ENCODE measurements at regions not wholly inside any gene's neighbourhood (a gene's known extent, or its start where the extent isn't known, plus 50 kb on each side); places are given as distances from the start of the nearest gene placed in this dataset.

DNA sequence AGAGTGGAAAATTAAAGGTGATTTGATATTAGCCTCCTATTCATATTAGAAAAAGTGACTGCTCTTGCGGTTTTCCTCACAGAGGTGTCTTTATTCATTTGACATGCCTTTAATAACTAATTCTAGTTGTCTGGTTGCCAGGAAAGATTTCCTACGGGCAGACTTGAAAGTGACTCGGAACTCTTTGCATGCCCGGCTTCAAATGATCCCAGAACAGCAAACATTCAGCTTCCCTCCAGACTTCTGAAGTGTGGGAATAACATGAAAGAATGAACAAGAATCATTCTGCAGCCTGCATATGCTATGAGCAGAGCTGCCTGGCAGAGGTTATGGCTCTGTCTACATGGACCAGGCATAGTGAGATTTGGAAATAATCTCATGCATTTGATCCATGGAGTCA is 89.6 kb upstream of the PKDCC start:
- peak; percentile 44 for DNase-seq
- H3K9me3 ChIP-seq (replicated peaks; ENCODE audit: control insufficient read depth, low read depth, low read length) = no peaks in the 10 kb centered on the region
- no peaks in the 10 kb centered on the region for H3K27me3 ChIP-seq (ENCODE audit: control insufficient read depth, insufficient read depth, low read length)
- no peaks in the 10 kb centered on the region for H3K36me3 ChIP-seq (ENCODE audit: control insufficient read depth, insufficient read depth, low read length)
- no peak overlapping the region for H3K27ac ChIP-seq (ENCODE audit: low read length)
- H3K4me3 ChIP-seq (ENCODE audit: low read length) = no peak overlapping the region
- no CpG with 5 or more reads among the region's 4 CpGs for WGBS (ENCODE audit: insufficient coverage)
- H3K4me1 ChIP-seq (ENCODE audit: control insufficient read depth, insufficient read depth, low read length) = peaks cover 9% of the 10 kb centered on the region

DNA sequence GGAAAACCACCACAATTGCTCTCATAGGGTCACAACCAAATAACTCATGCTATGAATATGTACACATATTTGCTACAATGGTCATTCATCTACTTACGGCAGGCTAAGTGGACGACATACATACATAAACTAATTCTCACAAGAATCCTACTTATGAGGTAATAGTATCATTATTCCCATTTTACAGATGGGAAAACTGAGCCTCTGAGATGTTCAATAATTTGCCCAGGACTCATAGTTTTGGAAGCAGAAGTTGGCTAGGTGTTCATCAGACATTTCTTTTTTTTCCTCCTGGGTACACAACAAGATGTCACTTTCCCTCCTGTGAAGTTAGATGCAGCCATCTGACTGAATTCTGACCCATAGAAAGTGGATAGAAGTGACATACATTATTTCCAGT is 89.0 kb upstream of the PKDCC start:
- peaks cover 14% of the 10 kb centered on the region for H3K4me1 ChIP-seq (ENCODE audit: control insufficient read depth, insufficient read depth, low read length)
- H3K27ac ChIP-seq (ENCODE audit: low read length) = no peak overlapping the region
- H3K9me3 ChIP-seq (replicated peaks; ENCODE audit: control insufficient read depth, low read depth, low read length) = no peaks in the 10 kb centered on the region
- no peak overlapping the region for H3K4me3 ChIP-seq (ENCODE audit: low read length)
- no peaks in the 10 kb centered on the region for H3K36me3 ChIP-seq (ENCODE audit: control insufficient read depth, insufficient read depth, low read length)
- no CpG with 5 or more reads among the region's 2 CpGs for WGBS (ENCODE audit: insufficient coverage)
- no peak for DNase-seq
- H3K27me3 ChIP-seq (ENCODE audit: control insufficient read depth, insufficient read depth, low read length) = no peaks in the 10 kb centered on the region

DNA sequence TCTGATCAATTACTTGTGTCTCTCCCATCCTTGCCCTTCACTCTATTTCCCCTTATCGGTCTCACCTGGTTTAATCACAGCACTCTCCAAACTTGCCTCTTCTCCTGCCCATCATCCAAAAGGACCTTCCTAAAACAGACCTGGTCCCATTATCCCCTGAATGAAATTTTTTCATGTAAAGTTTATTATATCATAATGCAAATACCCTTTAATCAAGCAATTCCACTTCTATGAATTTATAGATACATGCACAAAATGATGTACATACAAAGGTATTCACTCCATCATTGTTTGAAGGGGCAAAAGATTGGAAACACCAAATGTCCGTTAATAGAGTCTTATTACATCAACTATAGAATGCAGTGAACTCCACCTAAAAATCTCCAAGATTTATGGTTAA is 88.1 kb upstream of the PKDCC start:
- Histone ChIP-seq H3K9me3 (replicated peaks; ENCODE audit: control insufficient read depth, low read depth, low read length) (no peaks in the 10 kb centered on the region), H3K27ac (ENCODE audit: low read length) (no peak overlapping the region), H3K4me1 (ENCODE audit: control insufficient read depth, insufficient read depth, low read length) (peaks cover 22% of the 10 kb centered on the region), H3K36me3 (ENCODE audit: control insufficient read depth, insufficient read depth, low read length) (no peaks in the 10 kb centered on the region), H3K4me3 (ENCODE audit: low read length) (no peak overlapping the region), H3K27me3 (ENCODE audit: control insufficient read depth, insufficient read depth, low read length) (no peaks in the 10 kb centered on the region)
- 100% methylated on average over 1 of the region's 2 CpGs for WGBS (ENCODE audit: insufficient coverage)
- DNase-seq = no peak

DNA sequence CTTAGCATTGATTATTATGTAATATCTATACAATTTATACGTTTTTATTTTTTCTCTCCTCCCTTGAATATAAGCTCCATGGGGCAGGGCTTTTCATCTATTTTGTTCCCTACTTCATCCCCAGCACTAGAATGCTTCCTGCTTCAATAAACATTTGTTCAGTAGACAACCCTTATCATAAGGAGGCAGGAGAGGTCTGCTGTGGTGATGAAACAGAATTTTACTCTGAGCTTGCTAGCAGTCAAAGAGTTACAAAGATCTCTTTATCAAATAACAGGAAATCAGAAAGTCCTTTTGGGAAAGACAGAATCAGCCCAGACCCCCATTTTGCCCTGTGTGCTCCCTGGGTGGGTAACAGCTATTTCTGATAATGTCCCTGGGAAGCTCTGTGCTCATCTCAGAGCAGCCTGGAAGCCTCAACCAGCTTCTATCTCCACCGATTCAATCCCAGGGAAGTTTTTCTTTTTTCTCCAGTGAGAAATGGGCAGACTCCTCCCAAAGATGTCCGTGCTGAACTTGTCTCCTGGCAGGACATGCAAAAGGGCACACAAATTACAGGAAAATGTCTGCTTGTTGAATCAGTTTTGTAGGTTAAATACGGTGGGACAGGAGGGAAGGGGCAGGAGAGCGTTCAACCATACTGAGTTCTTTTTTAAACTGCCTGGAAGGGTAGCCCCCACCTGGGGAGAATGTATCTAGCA is 84.7 kb upstream of the PKDCC start:
- Histone ChIP-seq H3K27me3 (ENCODE audit: control insufficient read depth, insufficient read depth, low read length) (no peaks in the 10 kb centered on the region), H3K27ac (ENCODE audit: low read length) (peak overlapping the region; percentile 78), H3K36me3 (ENCODE audit: control insufficient read depth, insufficient read depth, low read length) (no peaks in the 10 kb centered on the region), H3K4me3 (ENCODE audit: low read length) (no peak overlapping the region), H3K4me1 (ENCODE audit: control insufficient read depth, insufficient read depth, low read length) (peaks cover 52% of the 10 kb centered on the region), H3K9me3 (replicated peaks; ENCODE audit: control insufficient read depth, low read depth, low read length) (no peaks in the 10 kb centered on the region)
- 20% methylated on average over 1 of the region's 5 CpGs for WGBS (ENCODE audit: insufficient coverage)
- DNase-seq = peak; percentile 43

DNA sequence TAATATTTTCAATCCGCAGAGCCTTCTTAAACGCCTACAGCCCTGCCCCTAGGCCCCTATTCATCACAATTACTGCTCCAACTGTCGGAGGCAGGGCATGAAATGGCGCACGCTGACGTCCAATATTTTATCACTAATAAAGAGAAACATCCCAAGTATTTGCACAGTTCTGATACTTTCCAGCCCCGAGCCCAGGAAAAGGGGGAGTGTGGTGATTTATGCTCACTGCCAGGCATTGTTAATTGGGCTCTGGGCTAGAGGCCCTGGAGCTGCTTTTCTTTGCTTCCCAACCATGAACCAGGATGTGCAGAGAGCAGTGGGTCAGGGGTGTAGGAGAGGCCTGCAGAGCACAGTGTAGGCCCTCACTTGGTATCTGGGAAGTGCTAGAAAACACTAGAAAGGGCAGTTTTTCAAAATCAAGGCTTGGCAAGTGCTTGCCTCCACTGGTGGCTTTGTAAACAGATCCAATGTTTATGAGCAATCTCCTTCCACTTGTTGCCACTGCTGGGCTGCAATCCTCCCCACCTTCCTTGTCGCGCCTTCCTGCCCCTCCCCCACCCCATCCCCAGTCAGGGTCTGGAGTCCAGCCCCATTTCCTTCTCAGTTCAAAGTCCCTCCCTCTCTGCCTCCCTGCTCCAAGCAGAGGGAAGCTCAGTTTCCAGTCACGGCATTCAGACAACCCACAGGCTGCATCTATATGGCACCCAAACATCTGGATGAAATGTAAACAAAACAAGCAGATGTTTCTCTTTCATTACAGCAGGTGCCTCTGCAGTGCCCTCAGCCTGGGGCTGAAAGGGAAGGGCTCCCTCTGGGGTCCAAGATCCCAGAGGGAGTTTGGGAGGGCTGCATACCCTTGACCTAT is 83.9 kb upstream of the PKDCC start:
- peaks cover 53% of the 10 kb centered on the region for H3K4me1 ChIP-seq (ENCODE audit: control insufficient read depth, insufficient read depth, low read length)
- 34% methylated on average over 6 of the region's 10 CpGs for WGBS (ENCODE audit: insufficient coverage)

DNA sequence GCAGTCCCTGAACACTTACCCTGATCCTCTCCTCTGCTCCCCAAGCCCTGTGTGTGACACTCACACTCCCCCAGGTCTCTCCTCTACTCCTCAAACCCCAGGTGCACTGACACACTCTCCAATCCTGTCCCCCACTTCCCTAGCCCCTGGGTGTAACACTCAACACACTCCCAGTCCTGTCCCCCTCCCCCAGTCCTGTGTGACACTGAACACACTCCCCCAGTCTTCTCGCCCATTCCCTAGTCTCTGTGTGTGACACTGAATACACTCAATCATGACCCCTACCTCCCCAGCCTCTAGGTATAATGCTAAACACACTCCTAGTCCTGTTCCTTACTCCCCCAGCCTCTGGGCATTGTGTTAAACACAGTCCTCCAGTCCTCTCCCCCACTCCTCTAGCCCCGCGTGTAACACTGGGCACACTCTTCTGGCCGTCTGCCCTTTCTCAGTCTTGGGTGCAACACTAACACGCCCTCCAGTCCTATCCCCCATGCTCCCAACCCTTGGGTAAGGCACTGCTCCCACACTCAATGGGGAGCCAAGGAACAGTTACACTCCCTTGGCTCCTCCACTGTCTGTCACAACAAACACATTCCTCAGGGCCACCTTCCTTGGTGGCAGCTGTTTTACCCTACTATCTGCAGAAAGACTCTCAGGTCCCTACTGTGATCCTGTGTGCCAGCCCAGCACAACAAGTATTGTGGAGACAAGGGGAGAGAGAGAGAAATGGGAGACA is 82.5 kb upstream of the PKDCC start:
- H3K27ac ChIP-seq (ENCODE audit: low read length) = peak overlapping the region; percentile 91
- DNase-seq = no peak
- H3K36me3 ChIP-seq (ENCODE audit: control insufficient read depth, insufficient read depth, low read length) = no peaks in the 10 kb centered on the region
- H3K4me1 ChIP-seq (ENCODE audit: control insufficient read depth, insufficient read depth, low read length) = peaks cover 53% of the 10 kb centered on the region
- no peak overlapping the region for H3K4me3 ChIP-seq (ENCODE audit: low read length)
- no peaks in the 10 kb centered on the region for H3K27me3 ChIP-seq (ENCODE audit: control insufficient read depth, insufficient read depth, low read length)
- 88% methylated on average over 5 of the region's 5 CpGs for WGBS (ENCODE audit: insufficient coverage)
- no peaks in the 10 kb centered on the region for H3K9me3 ChIP-seq (replicated peaks; ENCODE audit: control insufficient read depth, low read depth, low read length)

More for the DNA sequence above, 83.9 kb upstream of the PKDCC start:
- Histone ChIP-seq H3K27me3 (ENCODE audit: control insufficient read depth, insufficient read depth, low read length) (no peaks in the 10 kb centered on the region), H3K4me3 (ENCODE audit: low read length) (no peak overlapping the region), H3K27ac (ENCODE audit: low read length) (peak overlapping the region; percentile 78), H3K9me3 (replicated peaks; ENCODE audit: control insufficient read depth, low read depth, low read length) (no peaks in the 10 kb centered on the region), H3K36me3 (ENCODE audit: control insufficient read depth, insufficient read depth, low read length) (no peaks in the 10 kb centered on the region)
- peak; percentile 77 for DNase-seq

DNA sequence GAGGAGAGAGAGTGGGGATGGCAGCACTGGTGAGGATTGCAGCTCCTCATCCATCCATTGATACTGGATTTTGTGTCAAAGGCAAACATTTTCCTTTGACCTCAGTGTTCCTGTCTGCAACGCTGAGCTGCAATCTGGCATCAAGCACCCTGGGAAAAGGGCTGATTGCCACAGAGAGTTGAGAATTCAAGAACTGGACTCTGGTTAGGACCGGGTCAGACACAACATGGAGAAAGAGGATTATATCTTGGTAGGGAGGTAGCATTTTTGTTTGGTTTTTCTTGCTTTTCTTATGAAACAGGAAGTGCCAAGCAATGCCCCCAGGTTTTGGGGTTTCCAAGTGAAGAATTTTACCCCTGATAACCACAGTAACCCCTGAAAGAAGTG is 81.9 kb upstream of the PKDCC start:
- H3K36me3 ChIP-seq (ENCODE audit: control insufficient read depth, insufficient read depth, low read length) = no peaks in the 10 kb centered on the region
- H3K4me1 ChIP-seq (ENCODE audit: control insufficient read depth, insufficient read depth, low read length) = peaks cover 56% of the 10 kb centered on the region
- H3K27me3 ChIP-seq (ENCODE audit: control insufficient read depth, insufficient read depth, low read length) = no peaks in the 10 kb centered on the region
- H3K4me3 ChIP-seq (ENCODE audit: low read length) = no peak overlapping the region
- H3K27ac ChIP-seq (ENCODE audit: low read length) = peak overlapping the region; percentile 91
- 56% methylated on average over 1 of the region's 2 CpGs for WGBS (ENCODE audit: insufficient coverage)
- DNase-seq = peak; percentile 56
- no peaks in the 10 kb centered on the region for H3K9me3 ChIP-seq (replicated peaks; ENCODE audit: control insufficient read depth, low read depth, low read length)

DNA sequence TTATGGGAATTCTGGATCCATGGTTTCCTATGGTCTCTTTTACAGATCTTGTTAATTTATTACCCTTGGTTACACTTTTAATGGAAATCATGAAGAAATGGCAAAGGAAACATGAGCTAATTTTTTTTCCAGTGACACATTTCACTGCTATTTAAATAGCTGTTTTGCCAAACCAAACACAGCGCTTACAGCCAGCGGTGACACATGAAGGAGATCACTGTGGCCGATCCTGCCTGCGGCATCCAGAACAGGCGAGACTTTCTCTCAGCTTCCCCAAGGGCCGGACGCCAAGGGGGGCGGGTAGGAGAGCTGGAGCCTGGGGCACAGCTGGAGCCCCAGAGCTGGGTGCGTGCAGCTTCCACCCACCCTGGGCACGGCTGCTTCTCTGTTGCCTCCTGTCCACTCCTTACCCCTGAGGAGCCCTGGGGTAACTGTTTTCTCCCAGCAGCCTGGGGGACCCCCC is 81.4 kb upstream of the PKDCC start:
- H3K4me3 ChIP-seq (ENCODE audit: low read length) = no peak overlapping the region
- peaks cover 62% of the 10 kb centered on the region for H3K4me1 ChIP-seq (ENCODE audit: control insufficient read depth, insufficient read depth, low read length)
- DNase-seq = peak; percentile 96
- H3K27ac ChIP-seq (ENCODE audit: low read length) = peak overlapping the region; percentile 91
- H3K27me3 ChIP-seq (ENCODE audit: control insufficient read depth, insufficient read depth, low read length) = no peaks in the 10 kb centered on the region
- WGBS (ENCODE audit: insufficient coverage) = no CpG with 5 or more reads among the region's 10 CpGs
- H3K36me3 ChIP-seq (ENCODE audit: control insufficient read depth, insufficient read depth, low read length) = no peaks in the 10 kb centered on the region
- H3K9me3 ChIP-seq (replicated peaks; ENCODE audit: control insufficient read depth, low read depth, low read length) = no peaks in the 10 kb centered on the region

DNA sequence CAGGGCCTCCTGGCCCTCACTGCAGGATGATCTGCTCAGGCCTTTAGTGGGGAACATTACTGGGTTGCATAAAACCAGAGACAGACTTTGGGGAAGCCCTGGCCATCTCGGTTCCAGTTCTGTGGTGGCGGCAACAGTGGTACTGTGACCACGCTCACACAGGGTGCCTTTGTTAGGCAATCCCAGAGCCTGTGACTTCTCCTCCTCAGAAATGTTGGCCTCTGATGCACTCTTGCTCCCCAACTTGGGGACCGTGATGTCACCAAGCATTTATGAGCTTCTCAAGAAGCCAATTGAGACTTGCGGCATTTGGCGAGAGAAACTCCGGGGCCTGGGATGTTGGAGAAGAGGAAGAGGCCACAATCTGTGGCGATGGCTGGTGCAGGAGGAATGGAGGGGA is 80.9 kb upstream of the PKDCC start:
- H3K4me3 ChIP-seq (ENCODE audit: low read length) = no peak overlapping the region
- no peaks in the 10 kb centered on the region for H3K36me3 ChIP-seq (ENCODE audit: control insufficient read depth, insufficient read depth, low read length)
- 60% methylated on average over 7 of the region's 8 CpGs for WGBS (ENCODE audit: insufficient coverage)
- peak overlapping the region; percentile 91 for H3K27ac ChIP-seq (ENCODE audit: low read length)
- peak; percentile 56 for DNase-seq
- H3K4me1 ChIP-seq (ENCODE audit: control insufficient read depth, insufficient read depth, low read length) = peaks cover 63% of the 10 kb centered on the region
- no peaks in the 10 kb centered on the region for H3K9me3 ChIP-seq (replicated peaks; ENCODE audit: control insufficient read depth, low read depth, low read length)
- H3K27me3 ChIP-seq (ENCODE audit: control insufficient read depth, insufficient read depth, low read length) = no peaks in the 10 kb centered on the region

All from muscle of leg (tissue), 3 donors.